Fibroblast of skin of scalp (primary cell): ENCODE measurements at regions not wholly inside any gene's neighbourhood (a gene's known extent, or its start where the extent isn't known, plus 50 kb on each side); places are given as distances from the start of the nearest gene placed in this dataset.

Source experiments
- DNase-seq: peaks from one replicate; pipeline ENCODE4 v3.0.0-alpha.2; 2013

- DNase-seq: no peak
These were observed 162.4 kb upstream of the NABP1 start for GRCh38 chr2:191515551-191515950.

- DNase-seq: peak; percentile 5
These were observed 161.7 kb upstream of the NABP1 start for GRCh38 chr2:191516260-191516659.

GRCh38 chr2:191521608-191522208 lies 156.2 kb upstream of the NABP1 start:
- DNase-seq: peak; percentile 40

GRCh38 chr2:191522478-191523120 lies 155.3 kb upstream of the NABP1 start:
- DNase-seq: no peak

GRCh38 chr2:191526091-191526490 lies 151.8 kb upstream of the NABP1 start:
- DNase-seq: no peak

- no peak for DNase-seq
These were observed 151.4 kb upstream of the NABP1 start for GRCh38 chr2:191526536-191526935.

GRCh38 chr2:191526953-191527556 lies 150.9 kb upstream of the NABP1 start:
- DNase-seq: no peak

- DNase-seq: no peak
These were observed 147.3 kb upstream of the NABP1 start for GRCh38 chr2:191530618-191531017.

GRCh38 chr2:191533693-191534180 lies 144.2 kb upstream of the NABP1 start:
- DNase-seq: no peak

- no peak for DNase-seq
These were observed 140.0 kb upstream of the NABP1 start for GRCh38 chr2:191537921-191538320.

GRCh38 chr2:191538334-191538903 lies 139.5 kb upstream of the NABP1 start:
- no peak for DNase-seq

- DNase-seq: peak; percentile 38
These were observed 138.9 kb upstream of the NABP1 start for GRCh38 chr2:191539068-191539467.

- DNase-seq: no peak
These were observed 137.3 kb upstream of the NABP1 start for GRCh38 chr2:191540681-191541080.

GRCh38 chr2:191543708-191544107 lies 134.2 kb upstream of the NABP1 start:
- DNase-seq: no peak

GRCh38 chr2:191544461-191545062 lies 133.4 kb upstream of the NABP1 start:
- DNase-seq: no peak

- DNase-seq: no peak
These were observed 132.6 kb upstream of the NABP1 start for GRCh38 chr2:191545361-191545760.

GRCh38 chr2:191552066-191552465 lies 125.9 kb upstream of the NABP1 start:
- DNase-seq: no peak

- no peak for DNase-seq
These were observed 123.7 kb upstream of the NABP1 start for GRCh38 chr2:191554240-191554639.

- peak; percentile 79 for DNase-seq
These were observed 122.7 kb upstream of the NABP1 start for GRCh38 chr2:191555092-191555742.

GRCh38 chr2:191556463-191556862 lies 121.5 kb upstream of the NABP1 start:
- no peak for DNase-seq

GRCh38 chr2:191557841-191558240 lies 120.1 kb upstream of the NABP1 start:
- no peak for DNase-seq

GRCh38 chr2:191559569-191559968 lies 118.4 kb upstream of the NABP1 start:
- DNase-seq: no peak
